ENCODE measurements at regions not wholly inside any gene's neighbourhood (a gene's known extent, or its start where the extent isn't known, plus 50 kb on each side); places are given as distances from the start of the nearest gene placed in this dataset.

GRCh38 chr1:192518700-192519099 is 56.9 kb upstream of the RGS1 start (continued):
- TF ChIP-seq ZNF687 (IDR thresholded peaks at IDR 0.05) (peak; percentile 88), RCOR1 (conservative IDR thresholded peaks at IDR 0.05; ENCODE audit: low read depth, low read length) (no peak), PKNOX1 (IDR thresholded peaks at IDR 0.05) (peak; percentile 17; the same call in 1 of the 2 replicates), BACH1 (IDR thresholded peaks at IDR 0.05; ENCODE audit: borderline replicate concordance) (peak; percentile 83; the same call in 1 of the 2 replicates), ATF7 (IDR thresholded peaks at IDR 0.05; ENCODE audit: low read depth) (peak; percentile 85), SUZ12 (IDR thresholded peaks at IDR 0.05; ENCODE audit: unreplicated experiment) (no peak), MLLT1 (IDR thresholded peaks at IDR 0.05) (0 out of 2 replicates have a peak, but pooled peaks have one; percentile 6), MEF2A (IDR thresholded peaks at IDR 0.05; ENCODE audit: insufficient read depth, low read depth, low read length) (0 out of 2 replicates have a peak, but pooled peaks have one; percentile 45), FOXM1 (IDR thresholded peaks at IDR 0.05; ENCODE audit: low read depth, low read length) (peak; percentile 64; the same call in 1 of the 2 replicates), MTA2 (IDR thresholded peaks at IDR 0.05; ENCODE audit: low read depth) (peak; percentile 54), CREB1 (IDR thresholded peaks at IDR 0.05; ENCODE audit: low read depth) (0 out of 2 replicates have a peak, but pooled peaks have one; percentile 36), BCLAF1 (IDR thresholded peaks at IDR 0.05) (no peak), NR2C1 (IDR thresholded peaks at IDR 0.05) (no peak), BCL3 (IDR thresholded peaks at IDR 0.05; ENCODE audit: borderline replicate concordance, insufficient read depth, low read depth, low read length, poor library complexity, severe bottlenecking) (peak; percentile 57), NFYB (IDR thresholded peaks at IDR 0.05; ENCODE audit: insufficient read depth, low read depth, low read length) (no peak), HCFC1 (IDR thresholded peaks at IDR 0.05; ENCODE audit: low read length) (no peak), SKIL (IDR thresholded peaks at IDR 0.05; ENCODE audit: low read depth, poor library complexity, severe bottlenecking) (peak; percentile 42)
